ENCODE measurements at regions not wholly inside any gene's neighbourhood (a gene's known extent, or its start where the extent isn't known, plus 50 kb on each side); places are given as distances from the start of the nearest gene placed in this dataset.

- Mint-ChIP-seq H3K27ac (no peak overlapping the region), H3K9me3 (no peaks in the 10 kb centered on the region), H3K4me3 (no peak overlapping the region), H3K36me3 (no peaks in the 10 kb centered on the region), H3K27me3 (ENCODE audit: low read depth in 2 of 2) (peaks cover 15 to 41% of the 10 kb centered on the region in 2 donors), H3K4me1 (no peaks in the 10 kb centered on the region)
- Histone ChIP-seq H3K4me3 (ENCODE audit: low read length) (no peak overlapping the region), H3K36me3 (ENCODE audit: control insufficient read depth, insufficient read depth, low read length) (no peaks in the 10 kb centered on the region), H3K4me1 (ENCODE audit: control insufficient read depth, insufficient read depth, low read length) (no peaks in the 10 kb centered on the region), H3K27me3 (ENCODE audit: control insufficient read depth, insufficient read depth, low read length) (peaks cover 2% of the 10 kb centered on the region), H3K9me3 (ENCODE audit: control insufficient read depth, insufficient read depth, low read length) (no peaks in the 10 kb centered on the region), H3K27ac (ENCODE audit: low read length) (no peak overlapping the region)
- no peak for DNase-seq
- intact Hi-C loops (cut with micrococcal nuclease) = no loop called here
- no peak for ATAC-seq
- 93% methylated on average over 4 of the region's 4 CpGs for WGBS (ENCODE audit: insufficient coverage)
- no peak for TF ChIP-seq CTCF (IDR thresholded peaks at IDR 0.05)
Measured at GRCh38 chr22:22390989-22391388, 117.6 kb downstream of the ZNF280B start.

- H3K4me1 ChIP-seq (ENCODE audit: control insufficient read depth, insufficient read depth, low read length) = no peaks in the 10 kb centered on the region
- ATAC-seq (no peak), DNase-seq (no peak)
- no peaks in the 10 kb centered on the region for H3K9me3 ChIP-seq (ENCODE audit: control insufficient read depth, insufficient read depth, low read length)
- intact Hi-C loops (cut with micrococcal nuclease) = no loop called here
- no peak overlapping the region for H3K4me3 Mint-ChIP-seq
- no peak overlapping the region for H3K4me3 ChIP-seq (ENCODE audit: low read length)
- H3K36me3 ChIP-seq (ENCODE audit: control insufficient read depth, insufficient read depth, low read length) = no peaks in the 10 kb centered on the region
- no peaks in the 10 kb centered on the region for H3K4me1 Mint-ChIP-seq
- H3K27ac ChIP-seq (ENCODE audit: low read length) = no peak overlapping the region
- H3K27me3 Mint-ChIP-seq (ENCODE audit: low read depth in 2 of 2) = peaks cover 15 to 41% of the 10 kb centered on the region in 2 donors
- no peaks in the 10 kb centered on the region for H3K36me3 Mint-ChIP-seq
- no peak overlapping the region for H3K27ac Mint-ChIP-seq
- TF ChIP-seq CTCF (IDR thresholded peaks at IDR 0.05) = no peak
- peaks cover 2% of the 10 kb centered on the region for H3K27me3 ChIP-seq (ENCODE audit: control insufficient read depth, insufficient read depth, low read length)
- no peaks in the 10 kb centered on the region for H3K9me3 Mint-ChIP-seq
Measured at GRCh38 chr22:22391543-22391942, 117.0 kb downstream of the ZNF280B start.

DNA sequence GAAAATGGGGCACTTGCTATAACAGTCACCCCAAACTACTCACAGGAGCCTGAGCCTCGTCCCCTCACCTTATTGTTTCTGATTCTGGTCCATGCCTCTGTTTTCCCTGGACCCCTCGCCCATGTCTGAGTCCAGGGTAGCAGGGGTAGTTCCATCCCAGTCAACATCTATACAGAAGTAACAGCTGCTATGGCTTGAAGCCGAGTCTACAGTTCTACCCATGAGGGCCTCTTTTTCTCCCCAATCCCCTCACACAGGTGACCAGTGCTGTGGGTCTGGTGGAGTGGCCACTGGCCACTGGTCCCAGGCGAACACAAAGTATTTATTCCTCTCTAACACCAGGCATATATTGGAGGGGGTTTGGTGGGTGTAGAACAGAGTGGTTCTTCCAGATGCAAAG, 116.4 kb downstream of the ZNF280B start:
- Histone ChIP-seq H3K27me3 (ENCODE audit: control insufficient read depth, insufficient read depth, low read length) (peaks cover 2% of the 10 kb centered on the region), H3K36me3 (ENCODE audit: control insufficient read depth, insufficient read depth, low read length) (no peaks in the 10 kb centered on the region), H3K27ac (ENCODE audit: low read length) (no peak overlapping the region), H3K9me3 (ENCODE audit: control insufficient read depth, insufficient read depth, low read length) (no peaks in the 10 kb centered on the region), H3K4me1 (ENCODE audit: control insufficient read depth, insufficient read depth, low read length) (no peaks in the 10 kb centered on the region), H3K4me3 (ENCODE audit: low read length) (no peak overlapping the region)
- no peak for TF ChIP-seq CTCF (IDR thresholded peaks at IDR 0.05)
- intact Hi-C loops (cut with micrococcal nuclease) = no loop called here
- H3K9me3 Mint-ChIP-seq = no peaks in the 10 kb centered on the region
- WGBS (ENCODE audit: insufficient coverage) = 40% methylated on average over 3 of the region's 4 CpGs
- peak in 1 of 3 donors; percentile 30 for ATAC-seq
- H3K27ac Mint-ChIP-seq = no peak overlapping the region
- no peaks in the 10 kb centered on the region for H3K36me3 Mint-ChIP-seq
- no peak overlapping the region for H3K4me3 Mint-ChIP-seq
- no peak for DNase-seq
- H3K27me3 Mint-ChIP-seq (ENCODE audit: low read depth in 2 of 2) = peaks cover 17 to 47% of the 10 kb centered on the region in 2 donors
- no peaks in the 10 kb centered on the region for H3K4me1 Mint-ChIP-seq

DNA sequence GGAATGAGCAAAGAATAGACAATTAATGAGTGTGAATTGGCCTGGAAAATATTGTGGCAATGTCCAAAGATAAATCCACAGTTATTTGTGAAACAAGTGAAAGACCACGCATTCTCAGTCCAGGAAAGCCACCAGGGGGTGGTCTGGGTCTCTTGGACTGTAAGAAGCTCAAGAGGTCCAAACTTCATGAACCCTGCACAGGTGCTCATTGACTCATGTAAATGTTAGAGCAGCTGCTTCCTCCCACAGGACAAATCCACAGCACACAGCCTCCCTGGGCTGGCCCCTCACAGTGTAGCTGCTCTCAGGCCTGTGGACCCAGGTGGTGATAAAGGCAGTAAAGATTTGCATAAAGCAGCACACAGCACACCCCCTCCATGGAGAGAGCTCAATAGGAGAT, 114.0 kb downstream of the ZNF280B start:
- H3K27me3 Mint-ChIP-seq (ENCODE audit: low read depth in 2 of 2) = peaks cover 14 to 38% of the 10 kb centered on the region in 2 donors
- Histone ChIP-seq H3K9me3 (ENCODE audit: control insufficient read depth, insufficient read depth, low read length) (no peaks in the 10 kb centered on the region), H3K4me1 (ENCODE audit: control insufficient read depth, insufficient read depth, low read length) (no peaks in the 10 kb centered on the region), H3K4me3 (ENCODE audit: low read length) (no peak overlapping the region), H3K27ac (ENCODE audit: low read length) (no peak overlapping the region), H3K36me3 (ENCODE audit: control insufficient read depth, insufficient read depth, low read length) (no peaks in the 10 kb centered on the region), H3K27me3 (ENCODE audit: control insufficient read depth, insufficient read depth, low read length) (peaks cover 2% of the 10 kb centered on the region)
- no peak overlapping the region for H3K27ac Mint-ChIP-seq
- WGBS (ENCODE audit: insufficient coverage) = 63% methylated on average over 1 of the region's 1 CpG
- ATAC-seq (no peak), DNase-seq (no peak)
- H3K4me1 Mint-ChIP-seq = no peaks in the 10 kb centered on the region
- intact Hi-C loops (cut with micrococcal nuclease) = no loop called here
- H3K36me3 Mint-ChIP-seq = no peaks in the 10 kb centered on the region
- no peak for TF ChIP-seq CTCF (IDR thresholded peaks at IDR 0.05)
- H3K9me3 Mint-ChIP-seq = no peaks in the 10 kb centered on the region
- no peak overlapping the region for H3K4me3 Mint-ChIP-seq

Measured in natural killer cell (primary cell).